ENCODE measurements at regions not wholly inside any gene's neighbourhood (a gene's known extent, or its start where the extent isn't known, plus 50 kb on each side); places are given as distances from the start of the nearest gene placed in this dataset.
"Not testable (repeated sequence)": the region's sequence is repeated elsewhere in the genome, so short reads cannot be mapped to it uniquely, and the experiment has no call there.

DNA sequence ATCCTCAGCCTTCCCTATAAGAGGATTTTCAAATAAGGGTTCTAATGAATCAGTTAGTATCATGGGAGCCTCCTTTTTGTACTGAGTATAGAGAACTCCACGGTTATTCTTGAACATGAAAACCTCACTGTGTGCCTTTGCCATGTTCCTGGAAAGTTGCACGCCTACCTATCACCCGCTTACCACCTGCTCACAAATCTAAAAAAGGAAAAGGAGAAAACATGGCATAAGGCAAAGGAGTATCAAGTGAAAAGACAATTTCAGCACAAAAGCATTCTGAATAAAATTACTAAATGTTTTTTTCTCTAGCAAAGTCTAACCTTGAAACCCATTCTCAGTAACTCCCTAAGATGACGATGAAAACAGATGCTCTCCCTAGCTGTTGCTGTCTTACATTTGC is 511.8 kb upstream of the API5 start:
- no peaks in the 10 kb centered on the region for H3K4me1 Mint-ChIP-seq (ENCODE audit: low read depth in 2 of 2)
- no peaks in the 10 kb centered on the region for H3K27me3 Mint-ChIP-seq
- H3K9me3 Mint-ChIP-seq = peaks cover 12% of the 10 kb centered on the region
- peaks cover 4% of the 10 kb centered on the region for H3K36me3 Mint-ChIP-seq
- H3K4me3 Mint-ChIP-seq = no peak overlapping the region
- DNase-seq (ENCODE audit: low spot score) = no peak
- no peak overlapping the region for H3K27ac Mint-ChIP-seq
- no peak for ATAC-seq

DNA sequence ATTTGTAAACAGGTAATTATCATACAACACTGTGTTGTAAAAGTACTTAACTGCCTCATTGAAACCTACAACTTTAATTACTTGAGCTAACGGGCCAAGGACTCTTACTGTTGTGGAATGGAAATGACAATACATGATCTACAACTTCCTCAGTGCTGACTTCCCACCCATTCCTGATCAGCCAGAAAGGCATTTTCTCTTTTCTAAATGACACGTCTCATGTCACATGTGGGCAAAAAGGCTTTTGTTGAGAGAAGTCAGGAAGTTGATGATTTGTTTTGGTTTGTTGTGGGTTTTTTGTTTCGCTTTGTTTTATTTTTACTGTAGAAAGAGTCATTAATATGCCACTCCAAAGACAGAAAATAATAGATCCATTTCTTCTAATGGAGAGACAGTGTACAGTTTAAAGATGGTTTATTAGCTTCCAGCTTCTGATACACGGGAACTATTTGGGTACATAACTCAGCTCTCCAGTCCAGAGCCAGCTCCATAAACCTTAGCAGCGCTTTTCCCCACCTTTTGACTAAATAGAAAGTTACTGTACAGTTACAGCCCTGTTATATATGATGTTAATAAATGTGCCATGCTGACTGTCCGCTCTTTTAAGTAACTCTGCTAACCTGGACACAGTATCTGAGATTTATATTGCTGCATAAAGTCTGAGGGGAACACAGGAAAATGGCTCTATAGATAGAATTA is 509.4 kb upstream of the API5 start:
- H3K36me3 Mint-ChIP-seq = peaks cover 4% of the 10 kb centered on the region
- ATAC-seq = no peak
- DNase-seq (ENCODE audit: low spot score) = no peak
- no peak overlapping the region for H3K4me3 Mint-ChIP-seq
- peaks cover 21% of the 10 kb centered on the region for H3K9me3 Mint-ChIP-seq
- H3K27ac Mint-ChIP-seq = no peak overlapping the region
- H3K27me3 Mint-ChIP-seq = no peaks in the 10 kb centered on the region
- H3K4me1 Mint-ChIP-seq (ENCODE audit: low read depth in 2 of 2) = no peaks in the 10 kb centered on the region

DNA sequence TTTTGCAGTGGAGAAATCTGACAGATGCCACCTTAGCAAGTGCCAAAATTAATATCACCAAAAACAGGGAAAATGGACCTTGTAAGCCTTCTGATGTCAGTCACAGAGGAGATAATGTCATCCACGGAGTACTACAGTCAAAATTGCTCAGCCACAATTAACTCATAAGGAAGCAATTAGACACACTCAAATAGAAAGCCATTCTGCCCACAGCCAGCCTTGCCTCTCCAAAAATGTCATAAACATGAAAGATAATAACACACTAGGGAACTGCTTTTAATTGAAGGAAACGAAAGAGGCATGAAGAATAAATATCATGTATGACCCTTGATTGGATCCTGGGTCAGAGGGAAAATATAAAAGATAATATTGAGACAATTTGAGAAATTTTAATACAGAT is 505.6 kb upstream of the API5 start:
- no peak overlapping the region for H3K4me3 Mint-ChIP-seq
- H3K27ac Mint-ChIP-seq = no peak overlapping the region
- no peaks in the 10 kb centered on the region for H3K36me3 Mint-ChIP-seq
- no peaks in the 10 kb centered on the region for H3K27me3 Mint-ChIP-seq
- H3K9me3 Mint-ChIP-seq = peaks cover 19% of the 10 kb centered on the region
- DNase-seq (ENCODE audit: low spot score) (no peak), ATAC-seq (no peak)
- H3K4me1 Mint-ChIP-seq (ENCODE audit: low read depth in 2 of 2) = no peaks in the 10 kb centered on the region

DNA sequence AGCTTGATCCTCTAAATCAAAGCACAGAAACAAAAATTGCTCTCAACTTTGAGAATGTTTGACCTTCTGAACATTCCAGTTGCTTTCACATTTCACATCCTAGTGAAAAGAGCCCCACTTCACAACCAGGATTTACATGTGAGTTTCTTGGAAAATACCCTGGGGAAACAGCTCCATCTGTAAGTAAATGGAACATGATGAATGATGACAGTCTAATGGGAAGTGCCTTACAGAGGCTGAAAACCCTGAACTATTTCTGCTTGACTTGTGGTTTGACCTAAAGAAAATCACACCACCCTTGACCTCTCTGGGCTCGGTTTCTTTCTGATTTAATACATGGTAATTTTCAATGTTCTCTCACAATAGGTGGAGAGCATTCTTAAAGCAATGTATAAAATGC is 499.4 kb upstream of the API5 start:
- DNase-seq (ENCODE audit: low spot score) = no peak
- no peaks in the 10 kb centered on the region for H3K4me1 Mint-ChIP-seq (ENCODE audit: low read depth in 2 of 2)
- no peaks in the 10 kb centered on the region for H3K27me3 Mint-ChIP-seq
- no peaks in the 10 kb centered on the region for H3K36me3 Mint-ChIP-seq
- peaks cover 11% of the 10 kb centered on the region for H3K9me3 Mint-ChIP-seq
- no peak for ATAC-seq
- no peak overlapping the region for H3K4me3 Mint-ChIP-seq
- no peak overlapping the region for H3K27ac Mint-ChIP-seq

DNA sequence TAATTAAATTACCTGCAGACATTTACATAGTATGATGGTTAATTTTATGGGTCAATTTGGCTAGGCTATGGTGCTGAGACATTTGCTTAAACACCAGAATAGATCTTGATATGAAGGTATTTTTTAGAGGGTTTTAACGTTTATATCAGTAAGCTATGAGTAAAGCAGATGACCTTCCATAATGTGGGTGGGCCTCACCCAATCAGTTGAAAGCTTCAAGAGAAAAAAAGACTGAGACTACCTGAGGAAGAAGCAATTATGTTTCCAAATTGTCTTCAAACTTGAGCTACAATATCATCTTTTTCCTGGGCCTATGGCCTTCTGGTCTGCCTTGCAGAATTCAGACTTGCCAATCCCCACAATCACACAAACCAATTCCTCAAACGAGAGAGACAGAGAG is 498.8 kb upstream of the API5 start:
- ATAC-seq (no peak), DNase-seq (ENCODE audit: low spot score) (no peak)
- no peaks in the 10 kb centered on the region for H3K36me3 Mint-ChIP-seq

DNA sequence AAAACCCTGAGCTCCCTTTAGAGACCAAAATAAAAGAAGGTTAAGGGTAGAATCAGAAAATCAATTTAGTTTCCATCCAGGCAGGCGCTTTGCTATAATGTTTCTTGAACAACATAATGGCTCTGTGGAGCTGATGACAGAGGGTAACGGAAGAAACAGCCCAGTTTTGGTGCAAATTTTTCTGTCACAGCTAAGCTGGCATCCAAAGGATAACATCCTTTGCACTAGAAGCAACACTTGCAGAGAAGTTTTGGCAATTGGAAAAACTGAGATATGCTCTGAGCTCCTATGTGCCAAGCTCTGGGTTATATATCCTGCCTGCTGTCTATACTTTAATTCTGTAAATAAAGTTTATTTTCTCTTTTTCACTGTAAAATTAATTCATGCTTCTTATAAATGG is 495.3 kb upstream of the API5 start:
- no peak for DNase-seq (ENCODE audit: low spot score)
- peaks cover 6% of the 10 kb centered on the region for H3K9me3 Mint-ChIP-seq
- no peaks in the 10 kb centered on the region for H3K36me3 Mint-ChIP-seq
- no peak overlapping the region for H3K27ac Mint-ChIP-seq
- H3K4me1 Mint-ChIP-seq (ENCODE audit: low read depth in 2 of 2) = no peaks in the 10 kb centered on the region
- ATAC-seq = no peak
- H3K27me3 Mint-ChIP-seq = no peaks in the 10 kb centered on the region
- no peak overlapping the region for H3K4me3 Mint-ChIP-seq

More for the DNA sequence above, 498.8 kb upstream of the API5 start:
- Mint-ChIP-seq H3K27ac (no peak overlapping the region), H3K9me3 (peaks cover 11% of the 10 kb centered on the region), H3K4me1 (ENCODE audit: low read depth in 2 of 2) (no peaks in the 10 kb centered on the region), H3K4me3 (no peak overlapping the region), H3K27me3 (no peaks in the 10 kb centered on the region)

DNA sequence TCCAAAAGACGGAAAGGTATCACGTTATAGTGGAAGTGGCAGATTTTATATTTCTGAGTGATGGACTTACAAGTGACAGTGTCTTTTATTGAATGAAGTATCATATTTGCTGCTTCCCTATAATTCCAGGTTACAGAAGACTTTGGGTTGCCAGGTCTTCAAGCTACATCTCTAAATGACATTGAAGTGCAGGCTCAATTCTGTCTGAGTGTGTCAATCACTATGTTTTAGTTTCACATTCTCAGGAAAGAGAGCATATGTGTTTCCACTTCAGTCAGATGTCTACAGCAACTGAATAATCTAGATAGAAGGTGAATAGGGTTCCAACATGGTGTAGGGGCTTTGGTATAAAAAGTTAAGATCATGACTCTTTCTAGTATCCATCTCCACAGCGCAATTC is 492.7 kb upstream of the API5 start:
- no peak for ATAC-seq
- no peak overlapping the region for H3K4me3 Mint-ChIP-seq
- no peaks in the 10 kb centered on the region for H3K9me3 Mint-ChIP-seq
- no peaks in the 10 kb centered on the region for H3K27me3 Mint-ChIP-seq
- no peak overlapping the region for H3K27ac Mint-ChIP-seq
- no peaks in the 10 kb centered on the region for H3K36me3 Mint-ChIP-seq
- DNase-seq (ENCODE audit: low spot score) = no peak
- no peaks in the 10 kb centered on the region for H3K4me1 Mint-ChIP-seq (ENCODE audit: low read depth in 2 of 2)

DNA sequence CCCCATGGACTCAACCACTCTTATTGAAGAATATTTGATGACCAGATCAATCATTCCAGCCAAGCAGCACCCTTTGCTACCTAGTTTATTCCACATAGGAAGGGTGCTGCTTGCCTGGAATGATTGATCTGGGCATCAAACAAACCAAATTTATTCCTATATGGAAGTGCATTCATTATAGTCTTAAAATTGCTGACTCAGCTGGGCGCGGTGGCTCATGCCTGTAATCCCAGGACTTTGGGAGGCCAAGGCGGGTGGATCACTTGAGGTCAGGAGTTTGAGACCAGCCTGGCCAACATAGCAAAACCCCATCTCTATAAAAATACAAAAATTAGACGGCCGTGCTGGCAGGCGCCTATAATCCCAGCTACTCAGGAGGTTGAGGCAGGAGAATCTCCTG is 489.6 kb upstream of the API5 start:
- H3K36me3 Mint-ChIP-seq; DNase-seq (ENCODE audit: low spot score); H3K4me1 Mint-ChIP-seq (ENCODE audit: low read depth in 2 of 2); ATAC-seq; H3K4me3 Mint-ChIP-seq; H3K27ac Mint-ChIP-seq; H3K27me3 Mint-ChIP-seq; H3K9me3 Mint-ChIP-seq: not testable (repeated sequence)

DNA sequence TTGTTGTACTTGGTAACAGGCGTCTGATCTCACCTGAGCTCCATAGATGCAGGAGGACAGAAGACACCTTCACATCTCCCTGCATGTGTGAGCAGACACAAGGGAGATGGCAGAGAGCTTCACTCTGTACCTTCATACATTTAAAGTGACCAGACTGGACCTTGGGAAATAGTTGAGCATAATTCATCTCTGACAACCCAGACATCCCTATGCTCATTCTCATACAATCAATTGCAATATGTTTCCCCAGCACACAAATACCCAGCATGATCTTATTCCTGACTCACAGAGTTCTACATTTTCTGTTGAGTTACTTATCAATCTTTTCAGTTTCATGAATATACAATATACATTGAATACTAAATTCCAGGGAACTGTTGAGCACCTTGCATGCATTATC is 488.2 kb upstream of the API5 start:
- Mint-ChIP-seq H3K27me3 (no peaks in the 10 kb centered on the region), H3K4me1 (ENCODE audit: low read depth in 2 of 2) (no peaks in the 10 kb centered on the region)

DNA sequence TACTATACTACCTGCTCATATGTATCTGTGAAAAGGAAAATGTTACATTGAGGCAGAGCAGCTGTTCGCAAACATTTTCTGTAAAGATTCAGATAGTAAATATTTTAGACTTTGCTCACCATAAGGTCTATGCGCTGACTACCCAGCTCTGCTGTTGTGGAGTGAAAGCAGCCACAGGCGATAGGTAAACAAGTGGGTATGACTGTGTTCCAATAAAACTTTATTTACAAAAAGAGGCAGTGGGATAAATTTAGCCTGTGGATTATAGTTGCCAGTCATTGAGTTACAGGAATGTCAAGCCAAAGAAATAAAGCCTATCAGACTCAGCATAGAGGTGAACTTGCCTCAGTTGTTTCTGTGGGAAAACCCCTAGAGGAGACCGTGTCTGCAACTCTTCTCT is 487.7 kb upstream of the API5 start:
- Mint-ChIP-seq H3K9me3 (peaks cover under 1% of the 10 kb centered on the region), H3K4me3 (no peak overlapping the region), H3K27ac (no peak overlapping the region), H3K36me3 (no peaks in the 10 kb centered on the region), H3K27me3 (no peaks in the 10 kb centered on the region), H3K4me1 (ENCODE audit: low read depth in 2 of 2) (no peaks in the 10 kb centered on the region)
- ATAC-seq = no peak
- DNase-seq (ENCODE audit: low spot score) = no peak

More for the DNA sequence above, 488.2 kb upstream of the API5 start:
- H3K9me3 Mint-ChIP-seq = no peaks in the 10 kb centered on the region
- no peak overlapping the region for H3K4me3 Mint-ChIP-seq
- DNase-seq (ENCODE audit: low spot score) = no peak
- no peaks in the 10 kb centered on the region for H3K36me3 Mint-ChIP-seq
- H3K27ac Mint-ChIP-seq = no peak overlapping the region
- ATAC-seq = no peak

DNA sequence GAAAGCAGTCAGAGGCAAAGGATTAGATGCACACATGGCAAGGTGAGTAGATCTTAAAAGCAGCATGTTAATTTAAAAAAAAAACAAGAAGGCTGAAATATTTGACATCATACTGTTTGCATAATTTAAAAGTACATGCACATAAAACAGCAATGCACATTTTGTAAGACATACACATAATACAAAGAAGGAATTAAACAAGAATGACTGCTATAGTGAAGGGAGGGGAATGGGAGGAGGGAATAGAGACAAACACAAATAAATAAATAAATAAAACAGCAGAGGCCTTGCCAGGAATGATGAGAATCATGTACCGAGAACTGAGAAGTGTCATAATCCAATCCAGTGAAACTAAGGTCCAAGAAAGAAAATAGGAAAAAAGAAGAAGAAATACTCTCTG is 486.2 kb upstream of the API5 start:
- Mint-ChIP-seq H3K36me3 (no peaks in the 10 kb centered on the region), H3K27ac (no peak overlapping the region), H3K9me3 (peaks cover 2% of the 10 kb centered on the region), H3K4me1 (ENCODE audit: low read depth in 2 of 2) (no peaks in the 10 kb centered on the region), H3K27me3 (no peaks in the 10 kb centered on the region), H3K4me3 (no peak overlapping the region)
- no peak for DNase-seq (ENCODE audit: low spot score)
- no peak for ATAC-seq

DNA sequence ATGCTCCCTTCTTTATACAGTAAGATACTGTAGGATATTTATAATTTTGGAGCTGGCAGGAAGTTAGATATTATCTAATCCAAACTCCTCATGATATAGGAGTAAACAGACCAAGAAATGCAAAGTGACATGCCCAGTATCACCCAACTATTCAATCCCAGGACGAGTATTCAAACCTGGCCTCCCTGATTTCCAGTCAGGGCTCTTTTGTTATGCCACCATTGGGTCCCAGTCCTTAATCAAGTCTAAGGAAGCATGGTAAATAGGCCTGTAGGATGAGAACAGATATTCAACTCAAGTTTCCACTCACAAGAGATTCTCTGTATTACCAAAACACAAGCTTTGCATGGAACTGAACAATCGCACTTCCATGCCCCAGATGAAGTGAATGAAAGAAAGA is 484.0 kb upstream of the API5 start:
- ATAC-seq = no peak
- DNase-seq (ENCODE audit: low spot score) = no peak
- no peak overlapping the region for H3K4me3 Mint-ChIP-seq
- H3K27me3 Mint-ChIP-seq = no peaks in the 10 kb centered on the region
- H3K9me3 Mint-ChIP-seq = peaks cover 2% of the 10 kb centered on the region
- no peak overlapping the region for H3K27ac Mint-ChIP-seq
- H3K36me3 Mint-ChIP-seq = no peaks in the 10 kb centered on the region
- no peaks in the 10 kb centered on the region for H3K4me1 Mint-ChIP-seq (ENCODE audit: low read depth in 2 of 2)

DNA sequence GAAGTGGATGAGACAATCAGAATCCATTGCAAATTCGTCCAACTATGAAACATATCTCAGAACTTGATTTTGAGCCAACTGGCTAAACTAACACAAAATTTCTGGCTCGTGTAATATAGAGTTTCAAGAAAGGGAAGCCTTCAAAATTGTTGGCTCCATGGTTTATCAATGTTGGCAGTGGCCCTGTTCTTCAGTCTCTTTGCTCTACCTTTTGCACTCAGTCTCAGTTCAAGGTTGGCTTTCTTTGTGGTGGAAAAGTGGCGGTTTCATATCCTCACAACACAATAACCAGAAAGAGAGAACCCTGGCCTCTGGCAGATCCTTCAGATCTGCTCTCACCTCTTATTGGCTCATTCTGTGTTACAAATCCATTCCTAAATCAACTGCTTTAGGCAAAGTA is 473.8 kb upstream of the API5 start:
- DNase-seq (ENCODE audit: low spot score) = no peak
- no peaks in the 10 kb centered on the region for H3K27me3 Mint-ChIP-seq
- H3K9me3 Mint-ChIP-seq = peaks cover 17% of the 10 kb centered on the region

DNA sequence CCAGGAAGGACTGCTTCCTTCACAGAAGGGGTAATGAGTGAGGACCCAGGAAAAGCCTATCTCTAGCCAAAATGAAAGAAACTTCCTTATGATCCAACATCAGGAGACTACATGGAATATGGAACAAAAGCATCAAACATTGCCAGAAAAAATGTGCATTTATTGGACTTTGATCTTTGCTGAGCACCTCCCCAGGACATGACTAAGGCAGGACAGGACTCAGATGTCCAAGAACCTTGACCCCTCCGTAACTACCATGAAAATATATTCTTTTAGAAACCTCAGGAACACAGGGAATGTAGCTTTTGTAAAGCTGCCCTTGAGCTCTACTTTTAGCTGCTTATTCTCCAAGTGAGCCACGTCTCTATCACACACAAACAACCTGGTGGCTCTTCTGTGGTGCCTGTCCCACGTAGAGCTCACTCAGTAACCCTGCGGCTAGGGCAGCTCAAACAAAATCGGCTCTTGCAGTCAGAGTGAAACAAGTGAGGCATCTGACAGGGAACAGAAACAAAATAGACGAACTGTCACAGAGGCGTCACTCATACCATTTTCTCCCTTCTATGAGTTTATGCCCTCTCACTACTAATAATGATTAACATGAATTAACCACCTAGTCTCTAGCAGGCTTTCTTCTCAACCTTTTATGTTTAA is 471.5 kb upstream of the API5 start:
- Mint-ChIP-seq H3K36me3 (peaks cover 4% of the 10 kb centered on the region), H3K9me3 (peaks cover 17% of the 10 kb centered on the region), H3K4me3 (no peak overlapping the region), H3K4me1 (ENCODE audit: low read depth in 2 of 2) (no peaks in the 10 kb centered on the region), H3K27ac (no peak overlapping the region), H3K27me3 (no peaks in the 10 kb centered on the region)
- no peak for ATAC-seq
- no peak for DNase-seq (ENCODE audit: low spot score)

More for the DNA sequence above, 473.8 kb upstream of the API5 start:
- ATAC-seq = no peak
- Mint-ChIP-seq H3K4me1 (ENCODE audit: low read depth in 2 of 2) (no peaks in the 10 kb centered on the region), H3K4me3 (no peak overlapping the region), H3K36me3 (peaks cover 4% of the 10 kb centered on the region), H3K27ac (no peak overlapping the region)

DNA sequence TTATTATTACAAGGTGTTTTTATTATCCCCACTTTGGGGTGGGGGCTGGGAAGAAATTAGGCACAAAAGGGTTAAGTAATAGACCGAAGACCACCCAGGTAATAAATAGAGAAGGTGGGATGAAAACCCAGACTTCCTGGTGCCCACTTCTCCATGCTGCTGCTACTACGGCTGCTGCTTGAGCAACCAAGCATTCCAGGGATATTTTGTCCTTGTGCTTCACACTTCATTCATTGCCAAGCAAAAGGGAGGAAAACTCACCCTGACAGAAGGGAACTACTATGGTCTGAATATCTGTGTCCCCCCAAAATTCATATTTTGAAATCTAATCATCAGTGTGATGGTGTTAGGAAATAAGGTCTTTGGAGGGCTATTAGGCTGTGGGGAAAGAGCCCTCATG is 470.9 kb upstream of the API5 start:
- Mint-ChIP-seq H3K4me3 (no peak overlapping the region), H3K27ac (no peak overlapping the region), H3K4me1 (ENCODE audit: low read depth in 2 of 2) (no peaks in the 10 kb centered on the region), H3K9me3 (peaks cover 16% of the 10 kb centered on the region), H3K36me3 (peaks cover 4% of the 10 kb centered on the region), H3K27me3 (no peaks in the 10 kb centered on the region)
- DNase-seq (ENCODE audit: low spot score) = no peak
- no peak for ATAC-seq

Data from natural killer cell treated with Interleukin-12 subunit alpha and Interleukin-12 subunit beta and Interleukin-15 and Interleukin-18, amount 100 ng/mL, for 72 hours (primary cell).